ENCODE measurements at regions not wholly inside any gene's neighbourhood (a gene's known extent, or its start where the extent isn't known, plus 50 kb on each side); places are given as distances from the start of the nearest gene placed in this dataset.

GRCh38 chr9:87112656-87113055 lies 165.3 kb upstream of the GAS1 start:
- FAIRE-seq (no peak), DNase-seq (ENCODE audit: insufficient read length, low spot score) (no peak)
- TF ChIP-seq CTCF (IDR thresholded peaks at IDR 0.05; ENCODE audit: insufficient read depth, missing control alignments) = no peak

GRCh38 chr9:87113874-87114273 lies 166.6 kb upstream of the GAS1 start:
- DNase-seq (ENCODE audit: insufficient read length, low spot score) = no peak
- TF ChIP-seq CTCF (IDR thresholded peaks at IDR 0.05; ENCODE audit: insufficient read depth, missing control alignments) = no peak
- no peak for FAIRE-seq

GRCh38 chr9:87115785-87116184 lies 168.5 kb upstream of the GAS1 start:
- FAIRE-seq (no peak), DNase-seq (ENCODE audit: insufficient read length, low spot score) (no peak)
- no peak for TF ChIP-seq CTCF (IDR thresholded peaks at IDR 0.05; ENCODE audit: insufficient read depth, missing control alignments)

GRCh38 chr9:87116492-87116891 lies 169.2 kb upstream of the GAS1 start:
- DNase-seq (ENCODE audit: insufficient read length, low spot score) (no peak), FAIRE-seq (no peak)
- TF ChIP-seq CTCF (IDR thresholded peaks at IDR 0.05; ENCODE audit: insufficient read depth, missing control alignments) = no peak

- no peak for FAIRE-seq
- no peak for TF ChIP-seq CTCF (IDR thresholded peaks at IDR 0.05; ENCODE audit: insufficient read depth, missing control alignments)
- no peak for DNase-seq (ENCODE audit: insufficient read length, low spot score)
These were observed 171.3 kb upstream of the GAS1 start for GRCh38 chr9:87118594-87118993.

GRCh38 chr9:87119328-87119881 lies 172.1 kb upstream of the GAS1 start:
- FAIRE-seq (no peak), DNase-seq (ENCODE audit: insufficient read length, low spot score) (no peak)
- TF ChIP-seq CTCF (IDR thresholded peaks at IDR 0.05; ENCODE audit: insufficient read depth, missing control alignments) = no peak

- DNase-seq (ENCODE audit: insufficient read length, low spot score) (no peak), FAIRE-seq (no peak)
- no peak for TF ChIP-seq CTCF (IDR thresholded peaks at IDR 0.05; ENCODE audit: insufficient read depth, missing control alignments)
These were observed 173.3 kb upstream of the GAS1 start for GRCh38 chr9:87120610-87121009.
